NOMO-1 treated with DMSO at 0.1 percent for 48 hours (cell line): ENCODE measurements at regions not wholly inside any gene's neighbourhood (a gene's known extent, or its start where the extent isn't known, plus 50 kb on each side); places are given as distances from the start of the nearest gene placed in this dataset.
A peak's percentile ranks its signal among the peaks of the same experiment; 100 is the strongest.

ENCODE experiments used
- DNase-seq: peaks from one replicate; lab custom pipeline; 2025; ENCODE audit not compliant: unreplicated experiment; lab: John Stamatoyannopoulos, UW

GRCh38 chr2:16149349-16150243 lies 209.2 kb downstream of the MYCN start:
- DNase-seq: no peak

GRCh38 chr2:16148632-16149348 lies 208.4 kb downstream of the MYCN start:
- DNase-seq: no peak

GRCh38 chr2:16142383-16143361 lies 202.3 kb downstream of the MYCN start:
- DNase-seq: peak; percentile 36

- DNase-seq: no peak
Observed at GRCh38 chr2:16141641-16141921, 201.2 kb downstream of the MYCN start.

GRCh38 chr2:16140771-16141640 lies 200.7 kb downstream of the MYCN start:
- no peak for DNase-seq

GRCh38 chr2:16139663-16140615 lies 199.6 kb downstream of the MYCN start:
- no peak for DNase-seq

- no peak for DNase-seq
Observed at GRCh38 chr2:16138811-16139662, 198.7 kb downstream of the MYCN start.

GRCh38 chr2:16137080-16137755 lies 196.9 kb downstream of the MYCN start:
- DNase-seq: no peak

GRCh38 chr2:16136461-16137035 lies 196.2 kb downstream of the MYCN start:
- no peak for DNase-seq

GRCh38 chr2:16135913-16136310 lies 195.6 kb downstream of the MYCN start:
- DNase-seq: no peak

- DNase-seq: no peak
Observed at GRCh38 chr2:16135196-16135912, 195.0 kb downstream of the MYCN start.

- no peak for DNase-seq
Observed at GRCh38 chr2:16134436-16135165, 194.3 kb downstream of the MYCN start.

GRCh38 chr2:16130906-16131400 lies 190.6 kb downstream of the MYCN start:
- DNase-seq: no peak

GRCh38 chr2:16130541-16130880 lies 190.2 kb downstream of the MYCN start:
- no peak for DNase-seq

- no peak for DNase-seq
Observed at GRCh38 chr2:16129716-16130540, 189.6 kb downstream of the MYCN start.
